WTC11 (cell line): ENCODE measurements at regions not wholly inside any gene's neighbourhood (a gene's known extent, or its start where the extent isn't known, plus 50 kb on each side); places are given as distances from the start of the nearest gene placed in this dataset.

Experiments used
- ATF1 ChIP-seq: sonication (generic); formaldehyde crosslinking; IDR thresholded peaks from 2 replicates; pipeline ENCODE4 v1.8.1; 2023; ENCODE audit warnings: mild to moderate bottlenecking, moderate library complexity, missing genetic modification reagents
- CREB1 ChIP-seq: sonication (generic); formaldehyde crosslinking; IDR thresholded peaks from 2 replicates; pipeline ENCODE4 v1.8.0; 2023; ENCODE audit warnings: mild to moderate bottlenecking, missing genetic modification reagents
- RORB ChIP-seq: fragments of 250-450 bp; sonication (Bioruptor Pico); IDR thresholded peaks from 2 replicates; pipeline ENCODE4 v1.9.0; 2021; ENCODE audit warnings: mild to moderate bottlenecking
- TEAD4 ChIP-seq: sonication (generic); formaldehyde crosslinking; IDR thresholded peaks from 2 replicates; pipeline ENCODE4 v1.8.0; 2022; ENCODE audit warnings: mild to moderate bottlenecking, missing genetic modification reagents

DNA sequence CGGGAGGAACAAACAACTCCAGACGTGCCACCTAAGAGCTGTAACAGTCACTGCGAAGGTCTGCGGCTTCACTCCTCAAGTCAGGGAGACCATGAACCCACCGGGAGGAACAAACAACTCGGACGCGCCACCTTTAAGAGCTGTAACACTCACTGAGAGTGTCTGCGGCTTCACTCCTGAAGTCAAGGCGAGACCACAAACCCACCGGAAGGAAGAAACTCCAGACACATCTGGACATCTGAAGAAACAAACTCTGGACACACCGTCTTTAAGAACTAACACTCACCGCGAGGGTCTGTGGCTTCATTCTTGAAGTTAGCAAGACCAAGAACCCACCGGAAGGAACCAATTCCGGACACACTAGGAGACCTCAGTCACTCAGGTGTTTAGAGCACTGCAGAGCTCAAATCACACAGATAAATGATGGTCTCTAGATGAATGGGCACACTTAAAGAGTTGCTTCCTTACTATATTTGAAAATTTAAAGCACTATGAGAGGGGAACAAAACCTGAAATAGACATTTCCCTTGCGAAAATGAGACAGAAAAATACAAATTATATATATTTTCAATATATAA, 587.7 kb upstream of the ADGRL4 start:
- TF ChIP-seq RORB, result no peak
- TF ChIP-seq TEAD4 (CRISPR knock-in tag), result no peak
- TF ChIP-seq CREB1 (CRISPR knock-in tag), result no peak
- TF ChIP-seq ATF1 (CRISPR knock-in tag), result no peak
